MM.1S (cell line): ENCODE measurements at regions not wholly inside any gene's neighbourhood (a gene's known extent, or its start where the extent isn't known, plus 50 kb on each side); places are given as distances from the start of the nearest gene placed in this dataset.

ENCODE experiments used
- CTCF ChIP-seq: fragments of 300-600 bp; sonication (generic); IDR thresholded peaks from 2 replicates; pipeline ENCODE4 v1.5.1; 2016; ENCODE audit warnings: antibody characterized with exemption, low read length, mixed read lengths
- EZH2phosphoT487 ChIP-seq: fragments of 300-600 bp; sonication (generic); IDR thresholded peaks from 2 replicates; pipeline ENCODE4 v1.6.1; 2018; ENCODE audit warnings: antibody characterized with exemption, low read length

GRCh38 chr11:112499153-112499880 is 238.7 kb upstream of the PLET1 start:
- no peak for TF ChIP-seq CTCF
- TF ChIP-seq EZH2phosphoT487 = no peak
